Small intestine (tissue), 7 donors: ENCODE measurements at regions not wholly inside any gene's neighbourhood (a gene's known extent, or its start where the extent isn't known, plus 50 kb on each side); places are given as distances from the start of the nearest gene placed in this dataset.

Source experiments
- DNase-seq, 2 donors: peaks; one replicate each; pipeline versions ENCODE4 v3.0.0 to v3.0.0-alpha.2; 2013
- FAIRE-seq: peaks from 2 replicates; lab custom pipeline; 2012; peaks lifted over from hg19 to GRCh38; lab: Jason Lieb, UNC
- H3K27ac ChIP-seq, 3 donors: one replicate each; pipeline ENCODE4 v1.5.1; 2013; ENCODE audit warnings: low read length in 2 of 3, mild to moderate bottlenecking in 2 of 3, control low read depth in 1 of 3, inconsistent platforms in 1 of 3, low read depth in 1 of 3, moderate library complexity in 1 of 3
- H3K27me3 ChIP-seq, 3 donors: one replicate each; pipeline ENCODE4 v1.6.1; 2013; ENCODE audit warnings: low read length in 3 of 3, inconsistent platforms in 1 of 3; ENCODE audit not compliant: control insufficient read depth in 3 of 3, insufficient read depth in 3 of 3
- H3K36me3 ChIP-seq, 3 donors: one replicate each; pipeline ENCODE4 v1.6.1; 2013; ENCODE audit warnings: low read length in 3 of 3, inconsistent platforms in 1 of 3, low read depth in 1 of 3, mild to moderate bottlenecking in 1 of 3, moderate library complexity in 1 of 3; ENCODE audit not compliant: control insufficient read depth in 3 of 3, insufficient read depth in 2 of 3
- H3K4me1 ChIP-seq, 3 donors: one replicate each; pipeline ENCODE4 v1.6.1; 2013; ENCODE audit warnings: low read length in 2 of 3, inconsistent platforms in 1 of 3, low read depth in 1 of 3, mild to moderate bottlenecking in 1 of 3, moderate library complexity in 1 of 3; ENCODE audit not compliant: control insufficient read depth in 3 of 3, insufficient read depth in 2 of 3
- H3K4me3 ChIP-seq, 3 donors: one replicate each; pipeline ENCODE4 v1.5.1; 2013; ENCODE audit warnings: low read length in 3 of 3, control low read depth in 1 of 3, inconsistent platforms in 1 of 3, low read depth in 1 of 3, mild to moderate bottlenecking in 1 of 3, moderate library complexity in 1 of 3
- H3K9me3 ChIP-seq, 2 donors: one replicate each; pipeline ENCODE4 v1.6.1; 2013; ENCODE audit warnings: low read depth in 1 of 2, low read length in 1 of 2; ENCODE audit not compliant: control insufficient read depth in 2 of 2, insufficient read depth in 1 of 2
- WGBS, 3 donors: extraction: QIAGEN DNeasy Blood & Tissue Kit; methylation state at CpG; one replicate each; pipeline ENCODE4 v1.1.7; 2013; 5-methylcytosine and 5-hydroxymethylcytosine counted together
- donor health status: healthy with polysubstance abuse.
- donor health status: control.
- donor health status: control.
- donor health status: Bipolar disorder and iron deficiency.
- donor health status: healthy.

DNA sequence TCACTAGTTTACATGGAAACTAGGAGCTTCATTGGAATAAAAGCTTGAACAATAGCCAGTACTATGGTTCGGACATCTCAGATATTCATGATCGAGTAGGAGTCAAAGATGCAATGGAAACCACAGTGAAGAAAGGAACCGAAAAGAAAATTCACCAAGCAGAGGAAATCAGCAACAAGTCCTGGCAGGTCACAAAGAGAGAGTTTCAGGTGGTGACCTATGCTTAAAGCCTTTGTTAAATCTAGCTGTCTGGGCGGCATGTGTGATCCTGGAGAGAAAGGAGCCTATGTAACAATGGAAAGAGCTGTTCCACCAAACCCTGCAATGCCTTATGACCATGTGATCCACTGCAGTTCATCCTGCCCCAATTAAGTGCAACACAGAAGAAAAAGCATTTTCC is 68.9 kb upstream of the POU2AF2 start:
- Histone ChIP-seq H3K4me1 (no peaks in the 10 kb centered on the region), H3K36me3 (no peaks in the 10 kb centered on the region), H3K27me3 (no peaks in the 10 kb centered on the region), H3K4me3 (no peak overlapping the region), H3K27ac (no peak overlapping the region), H3K9me3 (no peaks in the 10 kb centered on the region)
- WGBS, 3 donors, result 72 to 90% (median 88%) methylated on average over 4 of the region's 4 CpGs
- FAIRE-seq (no peak), DNase-seq (no peak)

DNA sequence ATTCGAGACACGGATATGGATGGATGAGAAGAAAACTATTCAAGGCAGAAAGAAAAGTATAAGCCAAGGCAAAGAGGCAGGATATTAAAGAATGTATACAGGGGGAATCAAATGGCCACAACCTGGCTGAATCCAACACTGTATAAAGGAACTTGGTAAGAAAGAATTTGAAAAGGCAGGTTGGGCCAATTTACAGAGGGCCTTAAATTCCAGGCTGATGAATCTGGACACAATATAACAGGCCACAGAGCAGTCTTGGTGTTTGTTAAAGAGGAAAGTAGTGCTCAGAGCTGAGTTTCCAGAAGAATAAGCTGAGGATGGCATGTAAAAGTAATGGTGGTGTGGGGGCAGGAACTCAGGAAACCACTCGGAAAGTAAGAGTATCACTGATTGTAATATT is 72.3 kb upstream of the POU2AF2 start:
- no peak overlapping the region for H3K4me3 ChIP-seq
- DNase-seq (no peak), FAIRE-seq (no peak)
- 57 to 87% (median 82%) methylated on average over 3 of the region's 3 CpGs for WGBS, 3 donors
- no peak overlapping the region for H3K27ac ChIP-seq
- H3K4me1 ChIP-seq, result no peaks in the 10 kb centered on the region
- no peaks in the 10 kb centered on the region for H3K36me3 ChIP-seq
- H3K27me3 ChIP-seq, result no peaks in the 10 kb centered on the region
- H3K9me3 ChIP-seq, result no peaks in the 10 kb centered on the region

DNA sequence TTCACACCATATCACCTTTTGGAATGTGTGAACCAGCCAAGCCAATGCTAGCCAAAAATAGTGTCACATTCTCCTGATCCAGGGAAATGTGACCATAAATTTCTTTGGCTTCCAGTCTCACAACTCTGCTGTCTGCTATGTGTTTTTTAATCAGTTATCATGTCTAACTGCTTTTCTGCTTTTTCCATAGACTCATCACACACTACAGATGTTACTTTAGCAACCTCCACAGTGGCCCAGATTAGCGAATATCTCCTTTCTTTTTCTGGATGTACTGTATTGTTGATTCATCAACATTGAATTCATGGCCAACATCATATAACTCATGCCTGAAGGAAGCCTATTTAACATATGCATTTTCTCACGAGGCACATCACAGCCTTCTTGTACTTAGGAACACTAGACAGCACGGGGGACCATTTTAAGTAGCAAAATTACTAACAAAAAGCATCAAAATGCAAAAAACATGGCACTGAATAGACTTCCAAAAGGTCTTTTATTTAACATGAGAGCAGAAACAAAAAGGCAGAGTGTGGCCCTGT is 73.1 kb upstream of the POU2AF2 start:
- DNase-seq (no peak), FAIRE-seq (no peak)
- no peaks in the 10 kb centered on the region for H3K36me3 ChIP-seq
- 70 to 78% (median 75%) methylated on average over 3 of the region's 3 CpGs for WGBS, 3 donors
- no peak overlapping the region for H3K4me3 ChIP-seq
- no peak overlapping the region for H3K27ac ChIP-seq
- H3K9me3 ChIP-seq, result no peaks in the 10 kb centered on the region
- H3K27me3 ChIP-seq, result no peaks in the 10 kb centered on the region
- no peaks in the 10 kb centered on the region for H3K4me1 ChIP-seq

DNA sequence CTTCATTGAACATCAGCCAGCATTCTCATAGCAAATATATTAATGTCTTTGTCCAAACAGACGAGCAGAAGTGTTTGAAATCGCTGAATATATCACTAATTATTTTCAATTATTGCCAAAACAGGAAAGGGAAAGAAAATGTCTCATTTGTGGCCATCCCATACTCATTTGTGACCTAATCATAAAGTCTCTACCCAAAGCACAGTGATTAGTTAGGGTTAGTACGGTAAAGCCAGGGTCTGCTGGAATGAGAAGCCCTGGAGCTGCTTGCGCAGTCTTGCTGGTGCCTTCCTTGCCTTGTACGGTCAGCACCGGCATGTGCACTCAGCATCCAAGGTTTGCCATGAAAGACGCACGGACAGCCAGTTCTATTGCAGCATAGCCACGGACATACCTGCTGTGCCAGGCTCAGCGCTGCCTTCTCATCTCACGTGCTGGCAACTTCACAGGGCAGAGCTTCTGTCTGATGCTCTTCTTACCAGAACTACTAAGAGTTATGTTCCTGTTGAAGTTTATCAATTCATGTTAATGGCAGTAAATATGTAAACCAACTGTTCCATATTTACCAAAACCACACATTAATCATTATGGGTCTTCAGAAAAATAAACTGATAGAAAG is 74.7 kb upstream of the POU2AF2 start:
- no peak overlapping the region for H3K4me3 ChIP-seq
- no peak for DNase-seq
- WGBS, 3 donors, result 90 to 91% (median 90%) methylated on average over 11 of the region's 11 CpGs
- H3K9me3 ChIP-seq, result no peaks in the 10 kb centered on the region
- H3K4me1 ChIP-seq, result no peaks in the 10 kb centered on the region
- no peaks in the 10 kb centered on the region for H3K36me3 ChIP-seq
- no peak for FAIRE-seq
- no peaks in the 10 kb centered on the region for H3K27me3 ChIP-seq
- H3K27ac ChIP-seq, result no peak overlapping the region

DNA sequence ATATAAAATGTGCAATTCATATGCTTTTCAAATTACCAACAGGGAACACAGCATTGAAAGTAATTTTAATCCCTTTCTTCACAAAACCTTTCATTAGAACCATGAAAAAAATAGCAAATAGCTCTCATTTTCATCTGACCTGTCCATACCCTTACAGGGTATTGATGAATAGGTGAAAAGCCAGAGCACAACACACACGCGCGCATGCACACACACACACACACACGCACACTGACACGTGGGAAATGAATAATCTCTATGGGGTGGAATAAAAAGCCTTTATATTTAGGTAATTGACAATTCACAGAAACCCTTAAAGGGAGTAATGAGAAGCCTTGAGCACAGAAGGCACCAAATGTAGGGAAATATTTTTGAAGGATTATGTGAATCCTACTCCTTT is 76.2 kb upstream of the POU2AF2 start:
- Histone ChIP-seq H3K4me1 (no peaks in the 10 kb centered on the region), H3K9me3 (no peaks in the 10 kb centered on the region), H3K4me3 (no peak overlapping the region), H3K27me3 (no peaks in the 10 kb centered on the region), H3K36me3 (no peaks in the 10 kb centered on the region), H3K27ac (no peak overlapping the region)
- no peak for DNase-seq
- FAIRE-seq, result no peak
- WGBS, 3 donors, result 88 to 93% (median 90%) methylated on average over 5 of the region's 5 CpGs

- Histone ChIP-seq H3K36me3 (no peaks in the 10 kb centered on the region), H3K4me3 (no peak overlapping the region), H3K27me3 (no peaks in the 10 kb centered on the region), H3K4me1 (no peaks in the 10 kb centered on the region), H3K9me3 (no peaks in the 10 kb centered on the region), H3K27ac (no peak overlapping the region)
- WGBS, 3 donors, result 74 to 88% (median 85%) methylated on average over 2 of the region's 2 CpGs
- DNase-seq (no peak), FAIRE-seq (no peak)
Observed at GRCh38 chr11:111168871-111169270, 76.7 kb upstream of the POU2AF2 start.

DNA sequence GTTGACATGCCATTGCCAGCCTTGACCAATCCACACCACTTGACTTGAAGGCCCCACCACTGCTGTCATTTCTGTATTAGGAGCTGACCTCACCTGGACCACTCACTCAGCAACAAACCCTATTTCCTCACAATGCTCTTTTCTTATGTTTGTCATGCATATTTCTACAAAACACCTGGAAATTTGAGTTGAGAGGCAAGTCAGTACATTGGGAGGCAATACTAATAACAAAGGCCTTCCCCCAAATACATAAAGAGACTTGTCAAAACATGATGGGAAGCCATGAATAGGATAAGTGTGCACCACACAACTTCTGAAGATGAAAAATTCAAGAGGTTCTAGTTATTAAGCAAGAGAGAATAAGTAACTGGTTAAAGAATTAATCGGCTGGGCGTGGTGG is 77.9 kb upstream of the POU2AF2 start:
- no peak for FAIRE-seq

DNA sequence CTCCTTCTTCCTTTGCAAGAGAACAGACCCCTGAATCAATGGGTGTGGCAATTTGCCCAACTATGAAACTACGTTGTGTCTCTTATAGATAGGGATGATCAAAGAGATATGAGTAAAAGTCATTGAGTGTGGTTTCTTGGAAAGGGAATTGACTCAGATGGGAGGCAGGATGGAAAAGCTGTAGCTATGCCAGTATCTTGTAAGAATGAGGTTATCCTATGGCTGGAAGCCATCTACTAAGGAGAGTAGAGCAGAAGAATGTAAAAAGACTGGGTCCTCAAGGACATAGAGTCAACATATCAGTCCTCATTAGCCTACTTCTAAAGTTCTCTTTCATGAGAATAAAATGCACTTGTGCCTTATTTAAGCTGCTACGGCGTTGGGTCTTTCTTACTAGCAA is 78.9 kb upstream of the POU2AF2 start:
- H3K27ac ChIP-seq, result no peak overlapping the region
- H3K9me3 ChIP-seq, result no peaks in the 10 kb centered on the region
- no peaks in the 10 kb centered on the region for H3K36me3 ChIP-seq
- no peak for FAIRE-seq
- no peak overlapping the region for H3K4me3 ChIP-seq
- no peaks in the 10 kb centered on the region for H3K27me3 ChIP-seq
- WGBS, 3 donors, result 69 to 78% (median 75%) methylated on average over 3 of the region's 3 CpGs
- H3K4me1 ChIP-seq, result no peaks in the 10 kb centered on the region
- DNase-seq, result no peak

More for the DNA sequence above, 77.9 kb upstream of the POU2AF2 start:
- 91 to 96% (median 95%) methylated on average over 2 of the region's 2 CpGs for WGBS, 3 donors
- Histone ChIP-seq H3K36me3 (no peaks in the 10 kb centered on the region), H3K4me1 (no peaks in the 10 kb centered on the region), H3K4me3 (no peak overlapping the region), H3K9me3 (no peaks in the 10 kb centered on the region), H3K27me3 (no peaks in the 10 kb centered on the region), H3K27ac (no peak overlapping the region)
- DNase-seq, result no peak

- Histone ChIP-seq H3K27me3 (no peaks in the 10 kb centered on the region), H3K4me1 (no peaks in the 10 kb centered on the region), H3K4me3 (no peak overlapping the region), H3K27ac (no peak overlapping the region), H3K9me3 (no peaks in the 10 kb centered on the region), H3K36me3 (no peaks in the 10 kb centered on the region)
- no peak for FAIRE-seq
- WGBS, 3 donors, result 64 to 82% (median 69%) methylated on average over 1 of the region's 1 CpG
- DNase-seq, result no peak
Observed at GRCh38 chr11:111162305-111162704, 83.2 kb upstream of the POU2AF2 start.
